ENCODE measurements at regions not wholly inside any gene's neighbourhood (a gene's known extent, or its start where the extent isn't known, plus 50 kb on each side); places are given as distances from the start of the nearest gene placed in this dataset.

GRCh38 chr6:169162752-169163407, 90.8 kb downstream of the THBS2 start:
- TF ChIP-seq TAF1 (IDR thresholded peaks at IDR 0.05; ENCODE audit: low read depth) (no peak), MAX (IDR thresholded peaks at IDR 0.05) (no peak), EP300 (IDR thresholded peaks at IDR 0.05; ENCODE audit: borderline replicate concordance) (no peak), TCF12 (IDR thresholded peaks at IDR 0.05; ENCODE audit: low read depth) (no peak), ZBTB7A (IDR thresholded peaks at IDR 0.05; ENCODE audit: low read depth) (no peak), EGR1 (IDR thresholded peaks at IDR 0.05) (no peak), YY1 (IDR thresholded peaks at IDR 0.05; ENCODE audit: low read depth) (no peak), NFIC (IDR thresholded peaks at IDR 0.05) (no peak), USF1 (IDR thresholded peaks at IDR 0.05) (no peak), FOXM1 (IDR thresholded peaks at IDR 0.05; ENCODE audit: borderline replicate concordance, low read depth) (no peak), RAD21 (IDR thresholded peaks at IDR 0.05; ENCODE audit: low read depth) (no peak), TEAD4 (IDR thresholded peaks at IDR 0.05) (no peak), REST (IDR thresholded peaks at IDR 0.05; ENCODE audit: low read depth) (no peak), CREB1 (IDR thresholded peaks at IDR 0.05; ENCODE audit: low read depth) (no peak), CEBPB (IDR thresholded peaks at IDR 0.05) (no peak)

- TF ChIP-seq RAD21 (IDR thresholded peaks at IDR 0.05; ENCODE audit: low read depth), result no peak
- no peak for TF ChIP-seq MAX (IDR thresholded peaks at IDR 0.05)
Measured at GRCh38 chr6:169162249-169162648, 91.4 kb downstream of the THBS2 start.

- no peak for TF ChIP-seq YY1 (IDR thresholded peaks at IDR 0.05; ENCODE audit: low read depth)
- TF ChIP-seq ZBTB7A (IDR thresholded peaks at IDR 0.05; ENCODE audit: low read depth), result no peak
- TF ChIP-seq REST (IDR thresholded peaks at IDR 0.05; ENCODE audit: low read depth), result no peak
- TF ChIP-seq USF1 (IDR thresholded peaks at IDR 0.05), result no peak
- no peak for TF ChIP-seq EP300 (IDR thresholded peaks at IDR 0.05; ENCODE audit: borderline replicate concordance)
- TF ChIP-seq CEBPB (IDR thresholded peaks at IDR 0.05), result no peak
- no peak for TF ChIP-seq EGR1 (IDR thresholded peaks at IDR 0.05)
- TF ChIP-seq TCF12 (IDR thresholded peaks at IDR 0.05; ENCODE audit: low read depth), result no peak
- no peak for TF ChIP-seq CREB1 (IDR thresholded peaks at IDR 0.05; ENCODE audit: low read depth)
- TF ChIP-seq FOXM1 (IDR thresholded peaks at IDR 0.05; ENCODE audit: borderline replicate concordance, low read depth), result no peak
Measured at GRCh38 chr6:169161572-169162167, 92.0 kb downstream of the THBS2 start.

- no peak for TF ChIP-seq CEBPB (IDR thresholded peaks at IDR 0.05)
- no peak for TF ChIP-seq MAX (IDR thresholded peaks at IDR 0.05)
- TF ChIP-seq FOXM1 (IDR thresholded peaks at IDR 0.05; ENCODE audit: borderline replicate concordance, low read depth), result no peak
- no peak for TF ChIP-seq USF1 (IDR thresholded peaks at IDR 0.05)
- no peak for TF ChIP-seq ZBTB7A (IDR thresholded peaks at IDR 0.05; ENCODE audit: low read depth)
- TF ChIP-seq REST (IDR thresholded peaks at IDR 0.05; ENCODE audit: low read depth), result no peak
- no peak for TF ChIP-seq CREB1 (IDR thresholded peaks at IDR 0.05; ENCODE audit: low read depth)
- no peak for TF ChIP-seq RAD21 (IDR thresholded peaks at IDR 0.05; ENCODE audit: low read depth)
- no peak for TF ChIP-seq NFIC (IDR thresholded peaks at IDR 0.05)
Measured at GRCh38 chr6:169160855-169161560, 92.6 kb downstream of the THBS2 start.
